Liver (tissue), 7 donors: ENCODE measurements at regions not wholly inside any gene's neighbourhood (a gene's known extent, or its start where the extent isn't known, plus 50 kb on each side); places are given as distances from the start of the nearest gene placed in this dataset.

Source experiments
- DNase-seq: peaks from one replicate; pipeline ENCODE4 v3.0.0-alpha.2; 2017; ENCODE audit warnings: low spot score
- H3K27ac ChIP-seq, 2 donors: one replicate each; pipeline ENCODE4 v1.7.0; 2013; ENCODE audit warnings: inconsistent platforms in 2 of 2, low read length in 2 of 2, control low read depth in 1 of 2, low read depth in 1 of 2, mild to moderate bottlenecking in 1 of 2
- H3K27me3 ChIP-seq, 4 donors: one replicate each; pipeline versions ENCODE4 v1.6.1 to v1.7.0; 2013; ENCODE audit warnings: low read length in 3 of 4, inconsistent platforms in 1 of 4, mild to moderate bottlenecking in 1 of 4, moderate library complexity in 1 of 4; ENCODE audit not compliant: control insufficient read depth in 4 of 4, insufficient read depth in 4 of 4
- H3K36me3 ChIP-seq, 4 donors: one replicate each; pipeline versions ENCODE4 v1.6.1 to v1.7.0; 2013; ENCODE audit warnings: low read length in 3 of 4, mild to moderate bottlenecking in 3 of 4, low read depth in 1 of 4, moderate library complexity in 1 of 4; ENCODE audit not compliant: control insufficient read depth in 4 of 4, insufficient read depth in 3 of 4
- H3K4me1 ChIP-seq, 4 donors: one replicate each; pipeline versions ENCODE4 v1.6.1 to v1.7.0; 2013; ENCODE audit warnings: low read length in 3 of 4, mild to moderate bottlenecking in 3 of 4, moderate library complexity in 1 of 4; ENCODE audit not compliant: control insufficient read depth in 4 of 4, insufficient read depth in 4 of 4
- H3K4me3 ChIP-seq, 3 donors: one replicate each; pipeline versions ENCODE4 v1.6.1 to v1.7.0; 2013; ENCODE audit warnings: low read length in 3 of 3, control low read depth in 1 of 3, low read depth in 1 of 3, mild to moderate bottlenecking in 1 of 3
- H3K9ac ChIP-seq, 2 donors: one replicate each; pipeline ENCODE4 v1.7.0; 2013; ENCODE audit warnings: low read length in 2 of 2, mild to moderate bottlenecking in 2 of 2, moderate library complexity in 2 of 2, control low read depth in 1 of 2, low read depth in 1 of 2
- H3K9me3 ChIP-seq, 4 donors: one replicate each; pipeline versions ENCODE4 v1.6.1 to v1.7.0; 2013; ENCODE audit warnings: low read length in 3 of 4; ENCODE audit not compliant: control insufficient read depth in 4 of 4
- ATF3 ChIP-seq: IDR thresholded peaks from 2 replicates; pipeline ENCODE4 v1.6.1; 2016; ENCODE audit warnings: antibody characterized with exemption
- CTCF ChIP-seq: fragments of 150-350 bp; IDR thresholded peaks from 2 replicates; pipeline ENCODE4 v1.5.1; 2017; ENCODE audit warnings: improper control_type of control experiment, low read depth, low read length; ENCODE audit not compliant: missing input control
- EGR1 ChIP-seq, 2 donors: IDR thresholded peaks; 2 replicates each; pipeline ENCODE4 v1.6.1; 2016 to 2018; ENCODE audit warnings: antibody characterized with exemption in 2 of 2, low read depth in 2 of 2
- FOXA1 ChIP-seq: IDR thresholded peaks from 2 replicates; pipeline ENCODE4 v1.6.1; 2016; ENCODE audit warnings: antibody characterized with exemption
- FOXA2 ChIP-seq: IDR thresholded peaks from 2 replicates; pipeline ENCODE4 v1.6.1; 2016; ENCODE audit warnings: antibody characterized with exemption
- GABPA ChIP-seq, 2 donors: IDR thresholded peaks in 1 of 2; conservative IDR thresholded peaks in 1 of 2; 2 replicates each; pipeline ENCODE4 v1.6.1; 2016; ENCODE audit warnings: antibody characterized with exemption in 2 of 2, mild to moderate bottlenecking in 1 of 2, moderate library complexity in 1 of 2
- HNF4A ChIP-seq, 2 donors: conservative IDR thresholded peaks; 2 replicates each; pipeline ENCODE4 v1.6.1; 2016; ENCODE audit warnings: antibody characterized with exemption in 2 of 2, mild to moderate bottlenecking in 2 of 2
- HNF4G ChIP-seq: IDR thresholded peaks from 2 replicates; pipeline ENCODE4 v1.6.1; 2016; ENCODE audit warnings: antibody characterized with exemption
- JUND ChIP-seq, 2 donors: IDR thresholded peaks; 2 replicates each; pipeline ENCODE4 v1.6.1; 2016; ENCODE audit warnings: antibody characterized with exemption in 2 of 2
- MAX ChIP-seq: IDR thresholded peaks from 2 replicates; pipeline ENCODE4 v1.6.1; 2016; ENCODE audit warnings: antibody characterized with exemption
- NR2F2 ChIP-seq: IDR thresholded peaks from 2 replicates; pipeline ENCODE4 v1.6.1; 2016; ENCODE audit warnings: antibody characterized with exemption
- RAD21 ChIP-seq, 2 donors: IDR thresholded peaks; 2 replicates each; pipeline ENCODE4 v1.6.1; 2016; ENCODE audit warnings: antibody characterized with exemption in 2 of 2, mild to moderate bottlenecking in 2 of 2
- REST ChIP-seq: IDR thresholded peaks from 2 replicates; pipeline ENCODE4 v1.6.1; 2016; ENCODE audit warnings: antibody characterized with exemption, mild to moderate bottlenecking
- RXRA ChIP-seq, 2 donors: IDR thresholded peaks; 2 replicates each; pipeline ENCODE4 v1.6.1; 2017 to 2018; ENCODE audit warnings: antibody characterized with exemption in 2 of 2, mild to moderate bottlenecking in 1 of 2
- SP1 ChIP-seq: IDR thresholded peaks from 2 replicates; pipeline ENCODE4 v1.6.1; 2018; ENCODE audit warnings: antibody characterized with exemption, mild to moderate bottlenecking
- TAF1 ChIP-seq: conservative IDR thresholded peaks from 2 replicates; pipeline ENCODE4 v1.6.1; 2016; ENCODE audit warnings: antibody characterized with exemption, mild to moderate bottlenecking
- YY1 ChIP-seq: IDR thresholded peaks from 2 replicates; pipeline ENCODE4 v1.6.1; 2016; ENCODE audit warnings: antibody characterized with exemption, mild to moderate bottlenecking
- ZBTB33 ChIP-seq: IDR thresholded peaks from 2 replicates; pipeline ENCODE4 v1.6.1; 2016; ENCODE audit warnings: antibody characterized with exemption
- donor health status: healthy.
- donor health status: healthy.
- donor health status: healthy.
- donor health status: healthy.

- TF ChIP-seq REST = no peak
- no peak for TF ChIP-seq HNF4G
- no peak for TF ChIP-seq FOXA1
- no peak for TF ChIP-seq SP1
- TF ChIP-seq EGR1 (IDR thresholded peaks at IDR 0.05; ENCODE audit: low read depth in 2 of 2) = no peak
- no peak for TF ChIP-seq GABPA (IDR thresholded peaks at IDR 0.05 in 1 of 2, conservative IDR thresholded peaks at IDR 0.05 in 1 of 2)
- TF ChIP-seq TAF1 = no peak
These were observed 683.1 kb downstream of the DOK5 start (continued) for GRCh38 chr20:55158446-55158845.

GRCh38 chr20:55155360-55155759 is 680.0 kb downstream of the DOK5 start:
- peaks cover 0 to 4% (median 0%) of the 10 kb centered on the region in 4 donors for H3K9me3 ChIP-seq
- H3K4me3 ChIP-seq = no peak overlapping the region
- no peak for DNase-seq
- H3K27me3 ChIP-seq = no peaks in the 10 kb centered on the region
- H3K27ac ChIP-seq = no peak overlapping the region
- no peaks in the 10 kb centered on the region for H3K4me1 ChIP-seq
- no peaks in the 10 kb centered on the region for H3K36me3 ChIP-seq
- TF ChIP-seq EGR1 (IDR thresholded peaks at IDR 0.05; ENCODE audit: low read depth in 2 of 2) (no peak), ZBTB33 (no peak), NR2F2 (no peak), MAX (no peak), GABPA (IDR thresholded peaks at IDR 0.05 in 1 of 2, conservative IDR thresholded peaks at IDR 0.05 in 1 of 2) (no peak), RAD21 (IDR thresholded peaks at IDR 0.05) (no peak), HNF4A (conservative IDR thresholded peaks at IDR 0.05) (no peak), YY1 (no peak), SP1 (no peak), HNF4G (no peak), JUND (IDR thresholded peaks at IDR 0.05) (no peak), ATF3 (no peak), FOXA1 (no peak), CTCF (no peak), FOXA2 (no peak), TAF1 (no peak), RXRA (IDR thresholded peaks at IDR 0.05) (no peak), REST (no peak)
- H3K9ac ChIP-seq = no peak overlapping the region
